HG03139 (cell line): ENCODE measurements at regions not wholly inside any gene's neighbourhood (a gene's known extent, or its start where the extent isn't known, plus 50 kb on each side); places are given as distances from the start of the nearest gene placed in this dataset.

Experiments used
- ATAC-seq: cut with Tn5 transposase; IDR thresholded peaks from one replicate; pipeline ENCODE4 v1.9.1; 2021; ENCODE audit not compliant: unreplicated experiment

- no peak for ATAC-seq
Observed at GRCh38 chr5:39587675-39588074, 162.9 kb upstream of the DAB2 start.

GRCh38 chr5:39586185-39586584, 161.4 kb upstream of the DAB2 start:
- ATAC-seq, result no peak

- no peak for ATAC-seq
Observed at GRCh38 chr5:39584927-39585326, 160.1 kb upstream of the DAB2 start.

GRCh38 chr5:39580702-39581453, 156.1 kb upstream of the DAB2 start:
- ATAC-seq, result no peak

- no peak for ATAC-seq
Observed at GRCh38 chr5:39579750-39580149, 155.0 kb upstream of the DAB2 start.

GRCh38 chr5:39578887-39579497, 154.2 kb upstream of the DAB2 start:
- ATAC-seq, result no peak

- no peak for ATAC-seq
Observed at GRCh38 chr5:39577529-39577928, 152.7 kb upstream of the DAB2 start.

- ATAC-seq, result no peak
Observed at GRCh38 chr5:39570403-39571027, 145.7 kb upstream of the DAB2 start.

GRCh38 chr5:39569857-39570256, 145.1 kb upstream of the DAB2 start:
- no peak for ATAC-seq

- ATAC-seq, result no peak
Observed at GRCh38 chr5:39566891-39567290, 142.1 kb upstream of the DAB2 start.

- no peak for ATAC-seq
Observed at GRCh38 chr5:39566029-39566428, 141.2 kb upstream of the DAB2 start.

GRCh38 chr5:39561421-39561820, 136.6 kb upstream of the DAB2 start:
- no peak for ATAC-seq

- no peak for ATAC-seq
Observed at GRCh38 chr5:39560726-39561125, 135.9 kb upstream of the DAB2 start.

GRCh38 chr5:39559923-39560322, 135.1 kb upstream of the DAB2 start:
- ATAC-seq, result no peak

GRCh38 chr5:39558541-39558940, 133.8 kb upstream of the DAB2 start:
- no peak for ATAC-seq

- ATAC-seq, result no peak
Observed at GRCh38 chr5:39555788-39556187, 131.0 kb upstream of the DAB2 start.

GRCh38 chr5:39547553-39548154, 122.9 kb upstream of the DAB2 start:
- no peak for ATAC-seq

- no peak for ATAC-seq
Observed at GRCh38 chr5:39544941-39545340, 120.2 kb upstream of the DAB2 start.

GRCh38 chr5:39543335-39543734, 118.6 kb upstream of the DAB2 start:
- ATAC-seq, result no peak

GRCh38 chr5:39542511-39543285, 117.9 kb upstream of the DAB2 start:
- no peak for ATAC-seq

- ATAC-seq, result no peak
Observed at GRCh38 chr5:39541920-39542319, 117.1 kb upstream of the DAB2 start.
